ENCODE measurements at regions not wholly inside any gene's neighbourhood (a gene's known extent, or its start where the extent isn't known, plus 50 kb on each side); places are given as distances from the start of the nearest gene placed in this dataset.
"Not testable (repeated sequence)": the region's sequence is repeated elsewhere in the genome, so short reads cannot be mapped to it uniquely, and the experiment has no call there.

GRCh38 chr21:15126948-15127347 is 62.1 kb upstream of the NRIP1 start:
- intact Hi-C loops (cut with DNase I), result loop anchor here (5.0 kb wide), 1 partner anchor 60 kb away; no protein-coding TSS in a partner anchor
- no peaks in the 10 kb centered on the region for H3K27me3 ChIP-seq
- H3K27ac ChIP-seq, result no peak overlapping the region
- H3K36me3 ChIP-seq, result no peaks in the 10 kb centered on the region
- peaks cover 0 to 7% of the 10 kb centered on the region in 2 donors for H3K4me1 ChIP-seq
- no peak for DNase-seq (ENCODE audit: low spot score in 2 of 2)
- peak overlapping the region in 1 of 2 donors; percentile 19 for H3K4me3 ChIP-seq
- no peaks in the 10 kb centered on the region for H3K9me3 ChIP-seq
- TF ChIP-seq, protein P1, sequence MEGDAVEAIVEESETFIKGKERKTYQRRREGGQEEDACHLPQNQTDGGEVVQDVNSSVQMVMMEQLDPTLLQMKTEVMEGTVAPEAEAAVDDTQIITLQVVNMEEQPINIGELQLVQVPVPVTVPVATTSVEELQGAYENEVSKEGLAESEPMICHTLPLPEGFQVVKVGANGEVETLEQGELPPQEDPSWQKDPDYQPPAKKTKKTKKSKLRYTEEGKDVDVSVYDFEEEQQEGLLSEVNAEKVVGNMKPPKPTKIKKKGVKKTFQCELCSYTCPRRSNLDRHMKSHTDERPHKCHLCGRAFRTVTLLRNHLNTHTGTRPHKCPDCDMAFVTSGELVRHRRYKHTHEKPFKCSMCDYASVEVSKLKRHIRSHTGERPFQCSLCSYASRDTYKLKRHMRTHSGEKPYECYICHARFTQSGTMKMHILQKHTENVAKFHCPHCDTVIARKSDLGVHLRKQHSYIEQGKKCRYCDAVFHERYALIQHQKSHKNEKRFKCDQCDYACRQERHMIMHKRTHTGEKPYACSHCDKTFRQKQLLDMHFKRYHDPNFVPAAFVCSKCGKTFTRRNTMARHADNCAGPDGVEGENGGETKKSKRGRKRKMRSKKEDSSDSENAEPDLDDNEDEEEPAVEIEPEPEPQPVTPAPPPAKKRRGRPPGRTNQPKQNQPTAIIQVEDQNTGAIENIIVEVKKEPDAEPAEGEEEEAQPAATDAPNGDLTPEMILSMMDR (IDR thresholded peaks at IDR 0.05), result no peak

- H3K36me3 ChIP-seq, result no peaks in the 10 kb centered on the region
- no peak overlapping the region for H3K27ac ChIP-seq
- H3K27me3 ChIP-seq, result no peaks in the 10 kb centered on the region
- no peaks in the 10 kb centered on the region for H3K9me3 ChIP-seq
- H3K4me3 ChIP-seq, result no peak overlapping the region
- DNase-seq (ENCODE audit: low spot score in 2 of 2), result no peak
- intact Hi-C loops (cut with DNase I), result loop anchor here (5.0 kb wide), 1 partner anchor 60 kb away; no protein-coding TSS in a partner anchor
- H3K4me1 ChIP-seq, result peaks cover 0 to 7% of the 10 kb centered on the region in 2 donors
- TF ChIP-seq, protein P1 (IDR thresholded peaks at IDR 0.05), result no peak
Measured at GRCh38 chr21:15127437-15127836, 62.6 kb upstream of the NRIP1 start.

GRCh38 chr21:15128267-15128666 is 63.5 kb upstream of the NRIP1 start:
- DNase-seq (ENCODE audit: low spot score in 2 of 2), result no peak
- H3K4me1 ChIP-seq, result peaks cover 0 to 7% of the 10 kb centered on the region in 2 donors
- H3K27me3 ChIP-seq, result no peaks in the 10 kb centered on the region
- H3K9me3 ChIP-seq, result no peaks in the 10 kb centered on the region
- H3K36me3 ChIP-seq, result no peaks in the 10 kb centered on the region
- intact Hi-C loops (cut with DNase I), result loop anchor here (5.0 kb wide), 1 partner anchor 61 kb away; no protein-coding TSS in a partner anchor
- no peak overlapping the region for H3K4me3 ChIP-seq
- TF ChIP-seq, protein P1 (IDR thresholded peaks at IDR 0.05), result no peak
- H3K27ac ChIP-seq, result no peak overlapping the region

DNA sequence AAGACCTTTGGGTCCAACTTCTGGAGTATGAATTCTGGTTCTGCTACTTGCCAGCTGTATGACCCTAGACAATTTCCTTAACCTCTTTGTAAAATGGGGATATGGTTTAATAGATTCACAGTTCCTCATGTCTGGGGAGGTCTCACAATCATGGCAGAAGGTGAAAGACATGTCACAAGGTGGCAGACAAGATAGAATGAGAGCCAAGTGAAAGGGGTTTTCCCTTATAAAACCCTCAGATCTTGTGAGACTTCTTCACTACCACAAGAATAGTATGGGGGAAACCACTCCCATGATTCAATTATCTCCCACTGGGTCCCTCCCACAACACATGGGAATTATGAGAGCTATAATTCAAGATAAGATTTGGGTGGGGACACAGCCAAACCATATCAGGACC is 63.9 kb upstream of the NRIP1 start:
- not testable (repeated sequence) for H3K9me3 ChIP-seq; H3K27ac ChIP-seq; H3K4me3 ChIP-seq; H3K36me3 ChIP-seq; DNase-seq (ENCODE audit: low spot score in 2 of 2); H3K4me1 ChIP-seq; H3K27me3 ChIP-seq
- intact Hi-C loops (cut with DNase I), result loop anchor here (5.0 kb wide), 1 partner anchor 61 kb away; no protein-coding TSS in a partner anchor

DNA sequence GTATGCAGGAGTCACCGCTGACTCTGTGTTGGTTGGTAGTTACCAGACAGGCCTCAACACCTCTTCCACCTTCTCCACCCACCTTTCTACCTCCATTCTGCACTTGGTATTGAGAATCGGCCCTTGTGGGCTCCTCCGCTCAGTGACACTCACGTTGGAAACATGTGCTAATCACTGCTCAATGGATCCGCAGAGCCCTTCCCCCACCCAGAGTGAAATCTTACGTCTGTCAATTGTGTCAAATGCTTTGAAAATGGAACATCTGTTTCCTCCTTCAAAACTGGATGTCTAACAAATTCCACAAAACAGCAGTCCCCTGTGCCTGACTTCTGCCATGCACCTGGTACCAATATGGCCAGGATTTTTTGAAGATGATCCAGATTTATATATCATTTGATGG is 65.5 kb upstream of the NRIP1 start:
- H3K4me3 ChIP-seq, result no peak overlapping the region
- TF ChIP-seq, protein P1 (IDR thresholded peaks at IDR 0.05), result no peak
- no peaks in the 10 kb centered on the region for H3K27me3 ChIP-seq
- no peaks in the 10 kb centered on the region for H3K36me3 ChIP-seq
- DNase-seq (ENCODE audit: low spot score in 2 of 2), result no peak
- H3K27ac ChIP-seq, result no peak overlapping the region
- intact Hi-C loops (cut with DNase I), result no loop called here
- no peaks in the 10 kb centered on the region for H3K9me3 ChIP-seq
- H3K4me1 ChIP-seq, result peaks cover 0 to 11% of the 10 kb centered on the region in 2 donors

GRCh38 chr21:15130751-15131150 is 66.0 kb upstream of the NRIP1 start:
- Histone ChIP-seq H3K36me3 (no peaks in the 10 kb centered on the region), H3K9me3 (no peaks in the 10 kb centered on the region), H3K27ac (no peak overlapping the region), H3K4me1 (peaks cover 0 to 11% of the 10 kb centered on the region in 2 donors), H3K4me3 (no peak overlapping the region), H3K27me3 (no peaks in the 10 kb centered on the region)
- TF ChIP-seq, protein P1 (IDR thresholded peaks at IDR 0.05), result no peak
- intact Hi-C loops (cut with DNase I), result no loop called here
- no peak for DNase-seq (ENCODE audit: low spot score in 2 of 2)
